IMR-90 (cell line): ENCODE measurements at regions not wholly inside any gene's neighbourhood (a gene's known extent, or its start where the extent isn't known, plus 50 kb on each side); places are given as distances from the start of the nearest gene placed in this dataset.

ENCODE experiments used
- ATAC-seq: fragments of 200-7000 bp; cut with Tn5 transposase; 2 replicates; pipeline ENCODE4 v1.9.1; 2020; ENCODE audit warnings: low read depth, mild to moderate bottlenecking, moderate library complexity
- BruUV-seq: library from RNA; stranded (reverse); fragments of 400-500 nt; replicated peaks from 2 replicates; lab custom pipeline; 2021; lab: Mats Ljungman, UMichigan
- CTCF ChIA-PET: fragments of 300-600 bp; formaldehyde crosslinking; extraction: SDS; loops from one replicate; lab custom pipeline; 2021; ENCODE audit warnings: antibody characterized with exemption; lab: Yijun Ruan, JAX
- POLR2A ChIA-PET: fragments of 300-600 bp; sonication (Branson Sonifier 250); formaldehyde crosslinking; loops from one replicate; lab custom pipeline; 2022; ENCODE audit warnings: antibody characterized with exemption; ENCODE audit not compliant: unreplicated experiment; lab: Charles Lee
- DNase-seq: peaks from one replicate; pipeline ENCODE4 v3.0.0; 2013
- H2AFZ ChIP-seq: replicated peaks from 2 replicates; pipeline ENCODE3; 2013; ENCODE audit warnings: low read length, mild to moderate bottlenecking; ENCODE audit not compliant: poor library complexity
- H2AK5ac ChIP-seq: 2 replicates; pipeline ENCODE4 v1.6.1; 2013; ENCODE audit warnings: low read depth, low read length, inconsistent platforms
- H2AK9ac ChIP-seq: replicated peaks from 2 replicates; pipeline ENCODE3; 2013; ENCODE audit warnings: mild to moderate bottlenecking, low read depth, low read length, moderate library complexity; ENCODE audit not compliant: poor library complexity
- H2BK120ac ChIP-seq: 2 replicates; pipeline ENCODE4 v1.6.1; 2013; ENCODE audit warnings: low read depth, low read length, inconsistent platforms
- H2BK15ac ChIP-seq: 3 replicates; pipeline ENCODE4 v1.6.1; 2013; ENCODE audit warnings: low read depth, low read length, inconsistent platforms
- H2BK20ac ChIP-seq: 2 replicates; pipeline ENCODE4 v1.6.1; 2013; ENCODE audit warnings: low read depth, mild to moderate bottlenecking, inconsistent platforms, low read length, moderate library complexity
- H2BK5ac ChIP-seq: 2 replicates; pipeline ENCODE4 v1.6.1; 2013; ENCODE audit warnings: mild to moderate bottlenecking, low read depth, low read length, inconsistent platforms; ENCODE audit not compliant: poor library complexity, severe bottlenecking
- H3K14ac ChIP-seq: replicated peaks from 2 replicates; pipeline ENCODE4 v1.6.1; 2013; ENCODE audit warnings: low read depth, low read length, inconsistent platforms
- H3K18ac ChIP-seq: 2 replicates; pipeline ENCODE4 v1.6.1; 2013; ENCODE audit warnings: low read depth, low read length, control low read depth
- H3K23ac ChIP-seq: 2 replicates; pipeline ENCODE4 v1.6.1; 2013; ENCODE audit warnings: low read depth, low read length, inconsistent platforms
- H3K27ac ChIP-seq: 2 replicates; pipeline ENCODE4 v1.5.1; 2013; ENCODE audit warnings: mild to moderate bottlenecking, control low read depth, low read length; ENCODE audit not compliant: insufficient read depth
- H3K27me3 ChIP-seq: 2 replicates; pipeline ENCODE4 v1.6.1; 2013; ENCODE audit warnings: low read length; ENCODE audit not compliant: control insufficient read depth, insufficient read depth
- H3K36me3 ChIP-seq: 2 replicates; pipeline ENCODE4 v1.6.1; 2013; ENCODE audit warnings: low read length, mixed read lengths; ENCODE audit not compliant: control insufficient read depth, insufficient read depth
- H3K4ac ChIP-seq: 2 replicates; pipeline ENCODE4 v1.6.1; 2013; ENCODE audit warnings: low read depth, low read length, inconsistent platforms
- H3K4me1 ChIP-seq: 2 replicates; pipeline ENCODE4 v1.6.1; 2013; ENCODE audit warnings: low read length, mixed read lengths; ENCODE audit not compliant: control insufficient read depth, insufficient read depth
- H3K4me2 ChIP-seq: 2 replicates; pipeline ENCODE4 v1.6.1; 2013; ENCODE audit warnings: low read depth, mild to moderate bottlenecking, control low read depth, low read length, moderate library complexity
- H3K4me3 ChIP-seq: 2 replicates; pipeline ENCODE4 v1.5.1; 2013; ENCODE audit warnings: low read depth, mild to moderate bottlenecking, control low read depth, low read length, moderate library complexity; ENCODE audit not compliant: insufficient read depth
- H3K56ac ChIP-seq: 2 replicates; pipeline ENCODE4 v1.6.1; 2013; ENCODE audit warnings: low read length, inconsistent platforms; ENCODE audit not compliant: insufficient read depth; ENCODE audit errors: extremely low read depth
- H3K79me1 ChIP-seq, 2 experiments: 2 replicates each; pipeline ENCODE4 v1.6.1; 2013; ENCODE audit warnings: low read length in 2 of 2, inconsistent platforms in 1 of 2, low read depth in 1 of 2
- H3K9ac ChIP-seq: 2 replicates; pipeline ENCODE4 v1.6.1; 2013; ENCODE audit warnings: low read depth, low read length, control low read depth
- H3K9me1 ChIP-seq: 2 replicates; pipeline ENCODE4 v1.6.1; 2013; ENCODE audit warnings: low read length, inconsistent platforms; ENCODE audit not compliant: insufficient read depth
- H3K9me3 ChIP-seq: 2 replicates; pipeline ENCODE4 v1.6.1; 2013; ENCODE audit warnings: low read length; ENCODE audit not compliant: control insufficient read depth, insufficient read depth
- H4K20me1 ChIP-seq: 2 replicates; pipeline ENCODE4 v1.6.1; 2013; ENCODE audit warnings: low read length, inconsistent platforms; ENCODE audit not compliant: insufficient read depth
- H4K5ac ChIP-seq: 2 replicates; pipeline ENCODE4 v1.6.1; 2013; ENCODE audit warnings: mild to moderate bottlenecking, low read depth, low read length, control low read depth
- H4K8ac ChIP-seq, 2 experiments: 2 replicates each; pipeline ENCODE4 v1.6.1; 2013; ENCODE audit warnings: low read depth in 2 of 2, low read length in 2 of 2, control low read depth in 1 of 2, inconsistent platforms in 1 of 2
- H4K91ac ChIP-seq: 2 replicates; pipeline ENCODE4 v1.6.1; 2013; ENCODE audit warnings: low read depth, low read length, inconsistent platforms; ENCODE audit not compliant: insufficient read depth
- BHLHE40 ChIP-seq: fragments of 150-350 bp; IDR thresholded peaks from 2 replicates; pipeline ENCODE4 v1.6.1; 2016; ENCODE audit warnings: mild to moderate bottlenecking, low read depth, low read length
- CEBPB ChIP-seq: IDR thresholded peaks from 2 replicates; pipeline ENCODE4 v1.6.1; 2012; ENCODE audit warnings: low read depth, low read length, improper control_type of control experiment
- CHD1 ChIP-seq: IDR thresholded peaks from 2 replicates; pipeline ENCODE4 v1.6.1; 2012; ENCODE audit warnings: low read depth, low read length, improper control_type of control experiment
- CTCF ChIP-seq: conservative IDR thresholded peaks from 2 replicates; pipeline ENCODE4 v1.5.1; 2012; ENCODE audit warnings: mild to moderate bottlenecking, low read depth, low read length, improper control_type of control experiment
- ELK1 ChIP-seq: fragments of 150-350 bp; IDR thresholded peaks from 2 replicates; pipeline ENCODE4 v1.6.1; 2016; ENCODE audit warnings: low read depth, mild to moderate bottlenecking, low read length, moderate library complexity, borderline replicate concordance
- FOS ChIP-seq: fragments of 150-350 bp; IDR thresholded peaks from 2 replicates; pipeline ENCODE4 v1.6.1; 2016; ENCODE audit warnings: low read depth, low read length
- MAFK ChIP-seq: IDR thresholded peaks from 2 replicates; pipeline ENCODE4 v1.6.1; 2012; ENCODE audit warnings: low read depth, low read length, improper control_type of control experiment
- MAZ ChIP-seq: IDR thresholded peaks from 2 replicates; pipeline ENCODE4 v1.6.1; 2012; ENCODE audit warnings: low read depth, mild to moderate bottlenecking, low read length, improper control_type of control experiment, moderate library complexity, borderline replicate concordance
- MXI1 ChIP-seq: IDR thresholded peaks from 2 replicates; pipeline ENCODE4 v1.6.1; 2012; ENCODE audit warnings: low read depth, mild to moderate bottlenecking, low read length, moderate library complexity, borderline replicate concordance
- NFE2L2 ChIP-seq: fragments of 150-350 bp; IDR thresholded peaks from 2 replicates; pipeline ENCODE4 v1.6.1; 2016; ENCODE audit warnings: low read depth, mild to moderate bottlenecking, low read length
- POLR2A ChIP-seq: IDR thresholded peaks from 2 replicates; pipeline ENCODE4 v1.6.1; 2012; ENCODE audit warnings: mild to moderate bottlenecking, low read depth, low read length
- RAD21 ChIP-seq: IDR thresholded peaks from 2 replicates; pipeline ENCODE4 v1.6.1; 2012; ENCODE audit warnings: low read length, improper control_type of control experiment
- RCOR1 ChIP-seq: IDR thresholded peaks from 2 replicates; pipeline ENCODE4 v1.6.1; 2012; ENCODE audit warnings: mild to moderate bottlenecking, low read length, improper control_type of control experiment; ENCODE audit not compliant: insufficient replicate concordance
- RFX5 ChIP-seq: IDR thresholded peaks from 2 replicates; pipeline ENCODE4 v1.8.0; 2012; ENCODE audit warnings: low read depth, mild to moderate bottlenecking, low read length, moderate library complexity
- SMC3 ChIP-seq: fragments of 150-350 bp; IDR thresholded peaks from 2 replicates; pipeline ENCODE4 v1.6.1; 2016; ENCODE audit warnings: low read depth, mild to moderate bottlenecking, antibody characterized with exemption, low read length, moderate library complexity
- USF2 ChIP-seq: fragments of 150-350 bp; IDR thresholded peaks from 2 replicates; pipeline ENCODE4 v1.6.1; 2017; ENCODE audit warnings: mild to moderate bottlenecking, antibody characterized with exemption, low read length, low read depth
- WGBS, 2 experiments: methylation state at CpG; one replicate each; pipeline versions ENCODE4 v1.1.5 to v1.1.7; 2013; ENCODE audit warnings: missing lambda C conversion rate in 2 of 2; ENCODE audit not compliant: insufficient read length in 1 of 2; ENCODE audit errors: extremely low coverage in 2 of 2; 5-methylcytosine and 5-hydroxymethylcytosine counted together
- dilution Hi-C: fragments of 300-500 bp; cut with HindIII; formaldehyde crosslinking; loops from one replicate; pipeline ENCODE4 v1.14.3; 2018; ENCODE audit warnings: low sequenced_read_pairs; ENCODE audit not compliant: unreplicated experiment
- in situ Hi-C: fragments of 300-500 bp; cut with MboI; formaldehyde crosslinking; loops from 3 replicates; pipeline ENCODE4 v1.14.3; 2019; ENCODE audit warnings: low sequenced_read_pairs, inconsistent platforms, mixed read lengths
- intact Hi-C: fragments of 100-400 bp; cut with micrococcal nuclease; formaldehyde crosslinking; loops from 2 replicates; pipeline ENCODE4 v1.10.0; 2022

GRCh38 chr2:41405441-41405840 lies 642.4 kb upstream of the PKDCC start:
- no peak for TF ChIP-seq CHD1
- TF ChIP-seq POLR2A, result no peak
- TF ChIP-seq NFE2L2, result no peak
- no peak for TF ChIP-seq RFX5
- TF ChIP-seq MAFK, result no peak
- no peak for TF ChIP-seq ELK1
- no peak for TF ChIP-seq MAZ
- TF ChIP-seq FOS, result no peak
- no peak for TF ChIP-seq CTCF
- TF ChIP-seq MXI1, result no peak
- TF ChIP-seq SMC3, result no peak
- no peak for TF ChIP-seq USF2
- TF ChIP-seq RAD21, result no peak
- TF ChIP-seq RCOR1, result no peak
- no peak for TF ChIP-seq CEBPB
- no peak for TF ChIP-seq BHLHE40
- Histone ChIP-seq H3K9ac (no peak overlapping the region), H3K4me3 (no peak overlapping the region), H3K79me1 (no peaks in the 10 kb centered on the region), H2AFZ (no peak overlapping the region), H3K4ac (no peak overlapping the region), H4K20me1 (no peaks in the 10 kb centered on the region), H4K8ac (no peak overlapping the region), H3K27ac (no peak overlapping the region), H3K56ac (no peak overlapping the region), H3K14ac (no peak overlapping the region), H2AK9ac (no peak overlapping the region), H2AK5ac (no peak overlapping the region), H2BK15ac (no peak overlapping the region), H3K4me1 (no peaks in the 10 kb centered on the region), H3K9me3 (no peaks in the 10 kb centered on the region), H3K36me3 (no peaks in the 10 kb centered on the region), H3K27me3 (no peaks in the 10 kb centered on the region), H3K18ac (no peak overlapping the region), H2BK5ac (no peak overlapping the region), H3K23ac (no peak overlapping the region), H4K91ac (no peak overlapping the region), H2BK20ac (no peak overlapping the region), H3K9me1 (no peaks in the 10 kb centered on the region), H2BK120ac (no peak overlapping the region), H4K5ac (no peak overlapping the region), H3K4me2 (no peak overlapping the region)
- ATAC-seq, result no peak
- ChIA-PET POLR2A (no interaction called here), CTCF (no interaction called here)
- no peak for DNase-seq
- no CpG with 5 or more reads among the region's 2 CpGs for WGBS, 2 experiments
- dilution Hi-C loops (no loop called here), in situ Hi-C loops (no loop called here), intact Hi-C loops (loop anchor here (10.0 kb wide), 1 partner anchor 1491 kb away; no protein-coding TSS in a partner anchor)
- no TSS peak for BruUV-seq
